MCF 10A (cell line): ENCODE measurements at regions not wholly inside any gene's neighbourhood (a gene's known extent, or its start where the extent isn't known, plus 50 kb on each side); places are given as distances from the start of the nearest gene placed in this dataset.
"Not testable (repeated sequence)": the region's sequence is repeated elsewhere in the genome, so short reads cannot be mapped to it uniquely, and the experiment has no call there.

Source experiments
- BruUV-seq: library from RNA; stranded (reverse); fragments of 400-500 nt; replicated peaks from 2 replicates; lab custom pipeline; 2021; lab: Mats Ljungman, UMichigan
- CTCF ChIA-PET: fragments of 300-600 bp; sonication (Branson Sonifier 250); formaldehyde crosslinking; extraction: SDS; loops from one replicate; lab custom pipeline; 2021; ENCODE audit warnings: antibody characterized with exemption, inconsistent platforms; lab: Yijun Ruan, JAX
- POLR2A ChIA-PET: fragments of 300-600, 350-650 bp; sonication (Branson Sonifier 250); formaldehyde crosslinking; extraction: SDS; loops from one replicate; lab custom pipeline; 2020; ENCODE audit warnings: antibody characterized with exemption, inconsistent platforms; lab: Yijun Ruan, JAX
- DNase-seq: peaks from one replicate; pipeline ENCODE4 v3.0.0-alpha.2; 2018; ENCODE audit not compliant: unreplicated experiment
- H3K27ac Mint-ChIP-seq: one replicate; pipeline ENCODE4 v1.8.0; 2022; ENCODE audit warnings: mild to moderate bottlenecking, low read depth, mixed read lengths; ENCODE audit not compliant: unreplicated experiment
- H3K27me3 Mint-ChIP-seq: one replicate; pipeline ENCODE4 v1.8.0; 2022; ENCODE audit warnings: mixed read lengths; ENCODE audit not compliant: insufficient read depth, unreplicated experiment
- H3K36me3 Mint-ChIP-seq: one replicate; pipeline ENCODE4 v1.8.0; 2022; ENCODE audit warnings: mild to moderate bottlenecking, moderate library complexity, mixed read lengths; ENCODE audit not compliant: insufficient read depth, unreplicated experiment
- H3K4me1 Mint-ChIP-seq: one replicate; pipeline ENCODE4 v1.8.0; 2022; ENCODE audit warnings: mixed read lengths; ENCODE audit not compliant: insufficient read depth, unreplicated experiment
- H3K4me3 Mint-ChIP-seq: one replicate; pipeline ENCODE4 v1.8.0; 2022; ENCODE audit warnings: mild to moderate bottlenecking, moderate library complexity, mixed read lengths; ENCODE audit not compliant: unreplicated experiment
- H3K9me3 Mint-ChIP-seq: one replicate; pipeline ENCODE4 v1.8.0; 2022; ENCODE audit warnings: mixed read lengths; ENCODE audit not compliant: unreplicated experiment
- CTCF ChIP-seq: fragments of 200-600 bp; IDR thresholded peaks from one replicate; pipeline ENCODE4 v1.8.0; 2022; ENCODE audit warnings: antibody characterized with exemption, mild to moderate bottlenecking; ENCODE audit not compliant: unreplicated experiment
- intact Hi-C: fragments of 100-400 bp; cut with micrococcal nuclease; formaldehyde crosslinking; loops from 2 replicates; pipeline ENCODE4 v1.14.1; 2022

DNA sequence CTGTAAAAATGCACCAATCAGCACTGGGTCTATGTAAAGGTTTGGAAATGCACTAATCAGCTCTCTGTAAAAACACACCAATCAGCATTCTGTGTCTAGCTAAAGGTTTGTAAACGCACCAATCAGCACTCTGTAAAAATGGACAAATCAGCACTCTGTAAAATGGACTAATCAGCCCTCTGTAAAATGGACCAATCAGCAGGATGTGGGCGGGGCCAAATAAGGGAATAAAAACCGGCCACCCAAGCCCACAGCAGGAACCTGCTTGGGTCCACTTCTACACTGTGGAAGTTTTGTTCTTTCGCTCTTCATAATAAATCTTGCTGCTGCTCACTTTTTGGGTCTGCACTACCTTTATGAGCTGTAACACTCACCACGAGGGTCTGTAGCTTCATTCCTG, 101.0 kb downstream of the SMC2 start:
- POLR2A ChIA-PET, H3K36me3 Mint-ChIP-seq, H3K4me3 Mint-ChIP-seq, BruUV-seq, H3K27me3 Mint-ChIP-seq, H3K4me1 Mint-ChIP-seq, DNase-seq, intact Hi-C loops, H3K27ac Mint-ChIP-seq, H3K9me3 Mint-ChIP-seq: not testable (repeated sequence)
- CTCF ChIA-PET, result interaction anchor here (0.6 kb wide), 1 partner anchor 31 kb away, joined by 3 read pairs; no protein-coding TSS in a partner anchor

DNA sequence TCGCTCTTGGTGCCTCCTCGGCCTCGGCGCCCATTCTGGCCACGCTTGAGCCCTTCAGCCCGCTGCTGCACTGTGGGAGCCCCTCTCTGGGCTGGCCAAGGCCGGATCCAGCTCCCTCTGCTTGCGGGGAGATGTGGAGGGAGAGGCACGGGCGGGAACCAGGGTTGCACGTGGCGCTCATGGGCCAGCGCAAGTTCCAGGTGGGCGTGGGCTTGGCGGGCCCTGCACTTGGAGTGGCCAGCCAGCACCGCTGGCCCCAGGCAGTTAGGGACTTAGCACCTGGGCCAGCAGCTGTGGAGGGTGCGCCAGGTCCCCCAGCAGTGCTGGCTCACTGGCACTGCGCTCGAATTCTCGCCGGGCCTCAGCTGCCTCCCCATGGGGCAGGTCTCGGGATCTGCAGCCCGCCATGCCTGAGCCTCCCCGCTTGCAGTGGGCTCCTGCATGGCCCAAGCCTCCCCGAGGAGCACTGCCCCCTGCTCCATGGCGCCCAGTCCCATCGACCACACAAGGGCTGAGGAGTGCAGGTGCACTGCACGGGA, 106.4 kb downstream of the SMC2 start:
- H3K4me3 Mint-ChIP-seq, result no peak overlapping the region
- intact Hi-C loops, result no loop called here
- CTCF ChIA-PET, result interaction anchor here (0.6 kb wide), 1 partner anchor 1317 kb away, joined by 3 read pairs; no protein-coding TSS in a partner anchor

DNA sequence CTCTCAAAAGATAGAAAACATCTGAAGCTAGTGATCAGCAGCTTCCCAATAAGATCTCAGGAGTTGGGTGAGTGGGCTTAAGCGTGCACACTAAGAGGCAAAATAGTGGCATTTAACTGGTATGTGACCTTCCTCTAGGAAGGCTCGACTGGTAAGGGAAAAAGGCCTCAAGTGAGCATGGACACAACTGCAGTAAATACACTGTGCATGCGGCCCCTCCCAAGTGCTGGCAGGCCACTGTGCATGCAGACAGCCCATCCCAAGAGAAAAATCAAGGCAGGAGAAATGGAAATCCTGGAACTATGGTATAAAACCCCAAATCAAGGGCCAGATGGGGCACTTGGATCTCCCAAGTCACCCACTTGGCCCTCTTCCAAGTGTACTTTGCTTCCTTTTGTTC, 112.7 kb downstream of the SMC2 start:
- no peaks in the 10 kb centered on the region for H3K27me3 Mint-ChIP-seq
- no TSS peak for BruUV-seq
- no peak overlapping the region for H3K4me3 Mint-ChIP-seq
- POLR2A ChIA-PET, result no interaction called here
- no peaks in the 10 kb centered on the region for H3K9me3 Mint-ChIP-seq
- DNase-seq, result no peak
- H3K36me3 Mint-ChIP-seq, result no peaks in the 10 kb centered on the region
- no peaks in the 10 kb centered on the region for H3K4me1 Mint-ChIP-seq
- CTCF ChIA-PET, result interaction anchor here (0.6 to 1.4 kb wide), 3 partner anchors 9 to 113 kb away, joined by 3 read pairs; no protein-coding TSS in a partner anchor
- no peak for TF ChIP-seq CTCF
- H3K27ac Mint-ChIP-seq, result no peak overlapping the region
- intact Hi-C loops, result no loop called here

More for the DNA sequence above, 106.4 kb downstream of the SMC2 start:
- Mint-ChIP-seq H3K9me3 (peaks cover 8% of the 10 kb centered on the region), H3K27me3 (no peaks in the 10 kb centered on the region), H3K27ac (no peak overlapping the region), H3K36me3 (no peaks in the 10 kb centered on the region), H3K4me1 (no peaks in the 10 kb centered on the region)
- POLR2A ChIA-PET, result no interaction called here
- TF ChIP-seq CTCF, result no peak
- no TSS peak for BruUV-seq
- no peak for DNase-seq

DNA sequence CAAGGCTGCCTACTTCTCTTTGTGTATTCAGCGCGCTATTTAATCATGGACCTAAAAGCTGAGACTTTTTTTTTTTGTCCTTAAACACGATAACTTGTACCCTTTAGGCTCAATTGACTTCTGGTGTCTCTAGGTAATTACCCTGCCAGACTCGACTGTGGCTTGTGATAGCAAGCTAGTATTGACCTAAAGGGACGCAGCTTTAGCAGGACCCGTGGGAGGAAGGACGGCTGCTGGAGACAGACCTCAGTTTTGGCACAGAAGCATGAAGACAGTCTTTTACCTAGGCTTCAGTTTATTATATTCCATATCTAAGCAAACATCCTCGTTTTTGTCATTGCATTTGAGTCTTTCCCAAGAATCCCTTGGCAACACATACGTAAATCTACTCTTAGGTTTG, 115.3 kb downstream of the SMC2 start:
- Mint-ChIP-seq H3K27ac (no peak overlapping the region), H3K36me3 (no peaks in the 10 kb centered on the region), H3K9me3 (no peaks in the 10 kb centered on the region), H3K4me3 (no peak overlapping the region), H3K27me3 (no peaks in the 10 kb centered on the region), H3K4me1 (no peaks in the 10 kb centered on the region)
- CTCF ChIA-PET, result no interaction called here
- no peak for DNase-seq
- no peak for TF ChIP-seq CTCF
- intact Hi-C loops, result no loop called here
- no TSS peak for BruUV-seq
- POLR2A ChIA-PET, result no interaction called here
